Esophagus muscularis mucosa (tissue), 3 donors: ENCODE measurements at regions not wholly inside any gene's neighbourhood (a gene's known extent, or its start where the extent isn't known, plus 50 kb on each side); places are given as distances from the start of the nearest gene placed in this dataset.

Experiments used
- CTCF ChIP-seq, 3 experiments: fragments of 200-600 bp in 2 of 3; fragments of 450-650 bp in 1 of 3; sonication (generic) in 2 of 3; IDR thresholded peaks; one replicate each; pipeline ENCODE4 v1.5.1; 2017 to 2019; ENCODE audit warnings: antibody characterized with exemption in 3 of 3, mild to moderate bottlenecking in 2 of 3, moderate library complexity in 1 of 3
- POLR2A ChIP-seq: fragments of 450-650 bp; IDR thresholded peaks from one replicate; pipeline ENCODE4 v1.6.1; 2017; ENCODE audit warnings: antibody characterized with exemption, moderate library complexity, mild to moderate bottlenecking, low read depth
- POLR2AphosphoS5 ChIP-seq, 2 donors: sonication (generic); formaldehyde crosslinking; IDR thresholded peaks; one replicate each; pipeline ENCODE4 v1.6.1; 2017; ENCODE audit warnings: antibody characterized with exemption in 2 of 2

DNA sequence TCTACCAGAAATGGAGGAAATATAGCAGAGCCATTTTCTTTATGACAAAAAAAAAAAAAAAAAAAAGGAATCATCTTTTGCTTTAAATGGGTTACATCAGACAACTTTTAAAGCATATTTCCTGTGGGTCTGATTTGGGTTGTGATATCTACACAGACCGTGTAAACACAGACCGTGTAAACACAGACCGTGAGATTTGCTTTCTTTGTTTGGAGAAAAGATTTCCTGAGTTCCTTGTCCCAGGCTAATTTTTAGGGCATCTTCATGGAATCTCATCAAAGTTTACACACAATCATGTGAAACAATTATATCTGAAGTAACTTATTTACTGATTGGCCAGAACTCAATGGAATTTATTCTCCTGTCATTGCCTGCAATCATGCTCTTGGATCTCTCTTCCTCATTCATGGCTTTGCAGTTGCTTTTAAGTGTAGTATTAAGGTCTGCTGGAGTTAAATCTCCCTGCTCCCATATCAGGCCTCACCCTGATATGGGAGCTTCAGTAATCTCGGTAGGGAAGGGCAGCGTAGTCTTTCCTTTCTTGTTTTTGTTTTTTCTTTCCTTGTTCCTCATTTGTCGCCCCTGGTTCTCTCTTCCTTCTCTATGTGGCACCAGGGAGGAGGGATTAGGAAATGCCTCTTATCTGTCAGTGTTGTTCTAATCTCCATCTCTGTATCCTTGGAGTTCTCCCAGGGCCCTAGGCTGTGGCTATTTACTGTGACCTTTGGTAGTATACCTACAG, 248.6 kb upstream of the JADE1 start:
- no peak for TF ChIP-seq CTCF (IDR thresholded peaks at IDR 0.05)
- TF ChIP-seq POLR2AphosphoS5 (IDR thresholded peaks at IDR 0.05): no peak
- no peak for TF ChIP-seq POLR2A
